Pancreas (tissue), 10 donors: ENCODE measurements at regions not wholly inside any gene's neighbourhood (a gene's known extent, or its start where the extent isn't known, plus 50 kb on each side); places are given as distances from the start of the nearest gene placed in this dataset.

Source experiments
- ATAC-seq, 4 donors: fragments of 200-7000 bp; cut with Tn5 transposase; one replicate each; pipeline versions ENCODE4 v1.8.0 to v1.9.1; 2020; ENCODE audit warnings: mild to moderate bottlenecking in 4 of 4, moderate library complexity in 4 of 4
- DNase-seq, 6 donors: peaks; one replicate each; pipeline ENCODE4 v3.0.0-alpha.2; 2020
- FAIRE-seq: peaks from 2 replicates; lab custom pipeline; 2012; peaks lifted over from hg19 to GRCh38; lab: Jason Lieb, UNC
- H3K27ac ChIP-seq, 4 donors: fragments of 200-600 bp; sonication (generic); 1 replicate in 3 of 4; 2 replicates in 1 of 4; pipeline versions ENCODE4 v1.5.0 to v1.8.0; 2020
- H3K27me3 ChIP-seq, 4 donors: fragments of 200-600 bp; one replicate each; pipeline ENCODE4 v1.8.0; 2021
- H3K36me3 ChIP-seq, 3 donors: fragments of 200-600 bp; sonication (generic) in 1 of 3; one replicate each; pipeline versions ENCODE4 v1.5.0 to v1.8.0; 2020 to 2021
- H3K4me1 ChIP-seq, 3 donors: fragments of 200-600 bp; one replicate each; pipeline ENCODE4 v1.8.0; 2021
- H3K4me3 ChIP-seq, 4 donors: fragments of 200-600 bp; sonication (generic) in 2 of 4; one replicate each; pipeline versions ENCODE4 v1.5.0 to v1.8.0; 2020 to 2021
- H3K9me3 ChIP-seq, 4 donors: fragments of 200-600 bp; one replicate each; pipeline ENCODE4 v1.8.0; 2021
- WGBS, 2 donors: extraction: QIAGEN DNeasy Blood & Tissue Kit; methylation state at CpG; one replicate each; pipeline ENCODE4 v1.1.7; 2013; 5-methylcytosine and 5-hydroxymethylcytosine counted together
- intact Hi-C, 3 donors: fragments of 100-400 bp; cut with DNase I; formaldehyde crosslinking; loops; one replicate each; pipeline versions ENCODE4 v1.11.1 to v1.14.2; 2022
- TF ChIP-seq, protein P1 (sequence below), 4 donors: fragments of 200-600 bp; sonication (generic) in 3 of 4; IDR thresholded peaks; one replicate each; pipeline versions ENCODE4 v1.5.0 to v1.8.0; 2021; ENCODE audit warnings: antibody characterized with exemption in 4 of 4
- donor health status: healthy with polysubstance abuse.
- donor health status: DM: no; HTN: no; CAD: no; lungs with moderate emphysema.
- donor health status: DM: no; HTN: no; CAD: no.
- donor health status: control.
- donor health status: control.
- donor health status: Bipolar disorder and iron deficiency.
- donor health status: DM: yes; HTN: yes; CAD: no.
- donor health status: DM: no; HTN: no; CAD: no.
- donor health status: DM: no; HTN: no; CAD: no.
- donor health status: DM: yes; HTN: yes; CAD: no.

DNA sequence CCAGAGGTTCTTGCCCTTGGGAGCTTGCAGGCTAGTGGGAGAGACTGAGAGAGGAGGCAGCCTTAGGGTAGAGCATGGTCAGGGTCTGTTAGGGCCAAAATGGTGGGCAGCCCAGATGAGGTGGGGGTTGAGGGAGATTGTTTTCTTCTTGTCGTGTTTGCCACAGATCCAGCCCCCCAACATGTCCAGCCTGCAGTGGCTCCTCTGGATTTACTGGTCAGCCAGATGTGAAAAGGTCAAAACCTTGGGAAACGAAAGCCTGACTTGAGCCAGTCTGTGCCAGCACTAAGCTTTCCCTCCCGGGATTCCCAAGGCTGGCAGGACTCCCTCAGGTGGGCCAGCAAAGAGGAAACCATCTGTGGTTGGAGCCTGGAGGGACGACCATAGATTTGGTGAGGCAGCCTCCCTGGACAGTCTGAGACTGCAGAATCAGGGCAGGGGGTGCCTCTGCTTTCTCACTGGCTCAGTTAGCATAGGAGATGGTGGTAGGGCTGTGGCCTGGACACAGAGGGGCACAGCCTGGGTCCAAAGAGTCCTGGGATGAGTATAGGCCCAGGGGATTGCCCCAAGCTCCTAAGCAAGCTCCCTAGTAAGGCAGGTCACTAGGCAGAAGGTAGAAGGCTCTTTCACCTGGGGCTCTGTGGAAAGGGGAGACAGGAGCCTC is 51.2 kb upstream of the PRR23C start:
- ATAC-seq = no peak
- intact Hi-C loops = no loop called here
- TF ChIP-seq, protein P1, sequence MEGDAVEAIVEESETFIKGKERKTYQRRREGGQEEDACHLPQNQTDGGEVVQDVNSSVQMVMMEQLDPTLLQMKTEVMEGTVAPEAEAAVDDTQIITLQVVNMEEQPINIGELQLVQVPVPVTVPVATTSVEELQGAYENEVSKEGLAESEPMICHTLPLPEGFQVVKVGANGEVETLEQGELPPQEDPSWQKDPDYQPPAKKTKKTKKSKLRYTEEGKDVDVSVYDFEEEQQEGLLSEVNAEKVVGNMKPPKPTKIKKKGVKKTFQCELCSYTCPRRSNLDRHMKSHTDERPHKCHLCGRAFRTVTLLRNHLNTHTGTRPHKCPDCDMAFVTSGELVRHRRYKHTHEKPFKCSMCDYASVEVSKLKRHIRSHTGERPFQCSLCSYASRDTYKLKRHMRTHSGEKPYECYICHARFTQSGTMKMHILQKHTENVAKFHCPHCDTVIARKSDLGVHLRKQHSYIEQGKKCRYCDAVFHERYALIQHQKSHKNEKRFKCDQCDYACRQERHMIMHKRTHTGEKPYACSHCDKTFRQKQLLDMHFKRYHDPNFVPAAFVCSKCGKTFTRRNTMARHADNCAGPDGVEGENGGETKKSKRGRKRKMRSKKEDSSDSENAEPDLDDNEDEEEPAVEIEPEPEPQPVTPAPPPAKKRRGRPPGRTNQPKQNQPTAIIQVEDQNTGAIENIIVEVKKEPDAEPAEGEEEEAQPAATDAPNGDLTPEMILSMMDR (IDR thresholded peaks at IDR 0.05) = no peak
- WGBS, 2 donors = 63 to 77% methylated on average over 4 of the region's 4 CpGs
- no peaks in the 10 kb centered on the region for H3K27me3 ChIP-seq
- DNase-seq = no peak
- H3K9me3 ChIP-seq = no peaks in the 10 kb centered on the region
- H3K4me1 ChIP-seq = no peaks in the 10 kb centered on the region
- no peak overlapping the region for H3K27ac ChIP-seq
- H3K4me3 ChIP-seq = no peak overlapping the region
- FAIRE-seq = no peak
- no peaks in the 10 kb centered on the region for H3K36me3 ChIP-seq

DNA sequence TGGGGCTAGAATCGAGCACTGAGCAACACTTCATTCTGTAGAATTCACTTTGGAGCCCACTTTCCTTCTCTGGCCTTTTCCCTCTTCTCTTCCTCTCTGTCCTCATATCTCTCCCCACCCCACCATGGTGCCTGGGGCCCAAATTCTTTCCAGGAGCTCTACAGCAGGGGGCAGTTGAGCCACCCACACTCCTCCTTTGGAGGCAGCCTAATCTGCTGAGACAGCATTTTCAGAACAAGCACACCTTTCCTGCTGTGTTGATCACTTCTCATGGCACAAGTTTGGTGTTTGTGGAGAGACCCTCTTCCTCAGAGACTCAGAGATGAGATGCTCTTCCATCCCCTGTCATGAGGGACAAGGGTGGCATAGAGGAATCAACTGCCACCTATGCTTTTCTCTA is 52.0 kb upstream of the PRR23C start:
- H3K4me3 ChIP-seq = no peak overlapping the region
- no peak overlapping the region for H3K27ac ChIP-seq
- H3K4me1 ChIP-seq = no peaks in the 10 kb centered on the region
- TF ChIP-seq, protein P1 (IDR thresholded peaks at IDR 0.05) = no peak
- FAIRE-seq (no peak), DNase-seq (no peak), ATAC-seq (no peak)
- H3K36me3 ChIP-seq = no peaks in the 10 kb centered on the region
- no peaks in the 10 kb centered on the region for H3K27me3 ChIP-seq
- WGBS, 2 donors = 84 to 87% methylated on average over 1 of the region's 1 CpG
- H3K9me3 ChIP-seq = no peaks in the 10 kb centered on the region
- intact Hi-C loops = no loop called here

DNA sequence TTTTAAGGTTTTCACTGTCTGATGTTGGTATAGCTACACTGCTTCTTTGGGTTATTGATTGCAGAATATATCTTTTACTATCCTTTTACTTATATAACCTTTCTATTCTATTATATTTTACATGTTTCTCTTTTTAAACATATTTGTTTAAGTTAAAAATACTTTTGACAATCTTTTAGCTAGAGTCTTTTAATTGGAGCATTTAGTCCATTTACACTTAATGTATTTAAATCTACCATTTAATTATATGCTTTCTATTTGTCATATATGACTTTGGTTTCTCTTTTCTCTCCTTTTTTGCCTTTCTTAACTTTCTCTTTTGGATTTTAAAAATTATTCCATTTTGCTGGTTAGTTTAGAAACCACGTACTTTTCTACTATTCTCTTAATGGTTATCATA is 53.7 kb upstream of the PRR23C start:
- H3K36me3 ChIP-seq = no peaks in the 10 kb centered on the region
- FAIRE-seq = no peak
- intact Hi-C loops = no loop called here
- no peaks in the 10 kb centered on the region for H3K4me1 ChIP-seq
- no peak for DNase-seq
- TF ChIP-seq, protein P1 (IDR thresholded peaks at IDR 0.05) = no peak
- H3K27me3 ChIP-seq = no peaks in the 10 kb centered on the region
- H3K4me3 ChIP-seq = no peak overlapping the region
- H3K9me3 ChIP-seq = no peaks in the 10 kb centered on the region
- WGBS, 2 donors = 92% methylated on average over 1 of the region's 1 CpG
- H3K27ac ChIP-seq = no peak overlapping the region
- ATAC-seq = no peak

DNA sequence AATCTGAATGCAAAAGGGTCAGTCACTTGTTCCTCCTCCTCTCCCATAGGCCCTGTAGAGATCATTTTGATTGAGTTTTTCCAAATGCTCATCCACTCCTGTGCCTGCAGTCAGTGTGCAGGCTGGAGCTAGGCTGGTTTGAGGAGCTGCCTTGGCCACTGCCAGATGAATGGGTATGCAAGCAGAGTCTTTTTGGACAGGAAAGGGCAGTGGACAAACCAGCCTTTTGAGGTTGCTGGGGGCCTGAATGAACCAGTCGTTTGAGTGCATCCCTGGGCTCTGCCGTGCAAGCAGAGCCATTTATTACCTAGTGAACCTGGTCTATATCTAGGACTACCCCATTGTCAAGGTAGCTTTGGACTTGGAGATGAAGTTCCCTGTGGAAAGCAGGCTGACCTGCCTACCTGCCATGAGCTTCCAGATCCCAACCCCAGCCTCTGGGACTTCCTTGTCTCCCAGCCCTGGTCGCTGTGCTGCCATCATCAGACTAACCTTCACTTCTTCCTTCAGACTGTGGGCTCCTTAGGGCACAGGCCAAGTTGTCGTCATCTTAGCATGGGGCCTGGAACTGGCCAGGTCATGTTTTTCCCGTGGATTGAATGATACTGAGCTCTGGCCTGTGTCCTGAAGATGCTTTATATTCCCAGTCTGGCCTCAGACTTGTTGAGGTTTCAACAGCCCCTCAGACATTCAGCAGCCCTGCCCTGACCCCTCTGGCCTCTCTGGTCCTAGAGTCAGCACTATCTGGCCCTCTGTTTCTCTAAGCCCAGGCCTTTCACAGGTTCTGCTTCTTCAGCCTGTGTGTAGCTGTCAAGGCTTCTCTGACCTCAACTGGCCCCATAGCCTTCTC is 55.5 kb upstream of the PRR23C start:
- H3K4me1 ChIP-seq = peaks cover 1 to 4% (median 3%) of the 10 kb centered on the region in 3 donors
- H3K9me3 ChIP-seq = no peaks in the 10 kb centered on the region
- H3K4me3 ChIP-seq = no peak overlapping the region
- peak in 1 of 6 donors; percentile 18 for DNase-seq
- WGBS, 2 donors = 81 to 85% methylated on average over 5 of the region's 5 CpGs
- no peaks in the 10 kb centered on the region for H3K36me3 ChIP-seq
- intact Hi-C loops = loop anchor here in 1 of 3 donors (10.0 kb wide), 1 partner anchor 235 kb away; no protein-coding TSS in a partner anchor
- TF ChIP-seq, protein P1 (IDR thresholded peaks at IDR 0.05) = no peak
- no peak for ATAC-seq
- no peaks in the 10 kb centered on the region for H3K27me3 ChIP-seq
- no peak for FAIRE-seq
- H3K27ac ChIP-seq = no peak overlapping the region
